Neural cell (in vitro differentiated cells): ENCODE measurements at regions not wholly inside any gene's neighbourhood (a gene's known extent, or its start where the extent isn't known, plus 50 kb on each side); places are given as distances from the start of the nearest gene placed in this dataset.

Experiments used
- H2AFZ ChIP-seq: fragments of 200-600, 300-800 bp; sonication (generic), shearing (Covaris generic); 2 replicates; pipeline ENCODE4 v1.6.0; 2014; ENCODE audit warnings: low read depth, mild to moderate bottlenecking, antibody characterized with exemption, low read length, moderate library complexity
- H3F3A ChIP-seq: fragments of 200-600 bp; shearing (Covaris generic); 2 replicates; pipeline ENCODE4 v1.6.1; 2016; ENCODE audit warnings: mild to moderate bottlenecking, moderate library complexity, mixed read lengths, antibody characterized with exemption, low read length; ENCODE audit not compliant: insufficient read depth, poor library complexity, severe bottlenecking
- H3K27ac ChIP-seq: fragments of 200-600, 300-800 bp; sonication (generic), shearing (Covaris generic); 2 replicates; pipeline ENCODE4 v1.5.1; 2014; ENCODE audit warnings: mild to moderate bottlenecking, low read length, moderate library complexity
- H3K27me3 ChIP-seq: fragments of 300-800, 200-600 bp; sonication (generic), shearing (Covaris generic); 2 replicates; pipeline ENCODE4 v1.6.0; 2014; ENCODE audit warnings: mild to moderate bottlenecking, low read depth, low read length, moderate library complexity; ENCODE audit not compliant: insufficient read depth
- H3K36me3 ChIP-seq: fragments of 300-800, 200-600 bp; sonication (generic), shearing (Covaris generic); 2 replicates; pipeline ENCODE4 v1.5.1; 2014; ENCODE audit warnings: mild to moderate bottlenecking, antibody characterized with exemption, low read length, moderate library complexity; ENCODE audit not compliant: insufficient read depth
- H3K4me2 ChIP-seq: fragments of 300-800, 200-600 bp; sonication (generic), shearing (Covaris generic); 2 replicates; pipeline ENCODE4 v1.6.0; 2014; ENCODE audit warnings: mild to moderate bottlenecking, low read length
- H3K4me3 ChIP-seq: fragments of 300-800, 200-600 bp; sonication (generic), shearing (Covaris generic); 2 replicates; pipeline ENCODE4 v1.5.1; 2014; ENCODE audit warnings: mild to moderate bottlenecking, low read length, moderate library complexity
- H3K79me2 ChIP-seq: fragments of 200-600 bp; shearing (Covaris generic); replicated peaks from 2 replicates; pipeline ENCODE4 v1.6.0; 2014; ENCODE audit warnings: mild to moderate bottlenecking, low read length, moderate library complexity; ENCODE audit not compliant: insufficient read depth
- H3K9ac ChIP-seq: fragments of 300-800, 200-600 bp; sonication (generic), shearing (Covaris generic); 2 replicates; pipeline ENCODE4 v1.6.1; 2016; ENCODE audit warnings: mild to moderate bottlenecking, low read length, mixed read lengths
- H3K9me2 ChIP-seq: fragments of 200-600 bp; shearing (Covaris generic); 2 replicates; pipeline ENCODE4 v1.6.1; 2016; ENCODE audit warnings: mild to moderate bottlenecking, low read length, mixed read lengths; ENCODE audit not compliant: insufficient read depth
- H3K9me3 ChIP-seq: fragments of 200-600, 300-800 bp; sonication (generic), shearing (Covaris generic); 2 replicates; pipeline ENCODE4 v1.6.1; 2016; ENCODE audit warnings: mild to moderate bottlenecking, mixed run types, low read length, moderate library complexity, mixed read lengths
- H4K20me1 ChIP-seq: fragments of 200-600 bp; shearing (Covaris generic); 2 replicates; pipeline ENCODE4 v1.6.1; 2016; ENCODE audit warnings: mild to moderate bottlenecking, mixed run types; ENCODE audit not compliant: insufficient read depth
- EP300 ChIP-seq: fragments of 450-650 bp; conservative IDR thresholded peaks from 2 replicates; pipeline ENCODE4 v1.6.1; 2014; ENCODE audit warnings: antibody characterized with exemption, mild to moderate bottlenecking, moderate library complexity; ENCODE audit not compliant: poor library complexity, severe bottlenecking
- EZH2 ChIP-seq: fragments of 200-600, 300-800 bp; shearing (Covaris generic), sonication (generic); IDR thresholded peaks from 2 replicates; pipeline ENCODE4 v1.6.1; 2014; ENCODE audit warnings: antibody characterized with exemption, low read length, borderline replicate concordance, mild to moderate bottlenecking; ENCODE audit not compliant: insufficient read depth, poor library complexity, severe bottlenecking
- MXI1 ChIP-seq: fragments of 450-650 bp; conservative IDR thresholded peaks from 2 replicates; pipeline ENCODE4 v1.6.1; 2014; ENCODE audit warnings: antibody characterized with exemption, mild to moderate bottlenecking; ENCODE audit not compliant: poor library complexity, severe bottlenecking
- POLR2AphosphoS5 ChIP-seq: IDR thresholded peaks from 2 replicates; pipeline ENCODE4 v1.6.1; 2012
- RAD21 ChIP-seq: fragments of 450-650 bp; conservative IDR thresholded peaks from 2 replicates; pipeline ENCODE4 v1.6.1; 2014; ENCODE audit warnings: antibody characterized with exemption, mild to moderate bottlenecking, moderate library complexity
- SMC3 ChIP-seq: fragments of 450-650 bp; conservative IDR thresholded peaks from 2 replicates; pipeline ENCODE4 v1.6.1; 2014; ENCODE audit warnings: antibody characterized with exemption, mild to moderate bottlenecking, moderate library complexity; ENCODE audit not compliant: poor library complexity
- TAF1 ChIP-seq: IDR thresholded peaks from 2 replicates; pipeline ENCODE4 v1.6.1; 2012; ENCODE audit warnings: low read depth
- small RNA-seq, 3 experiments: library from RNA; depleted of rRNA; stranded (forward); fragments of <200 nt; gene quantifications; one replicate each; pipeline ENCODE3, GENCODE V24; 2012
- TF ChIP-seq, protein P1 (sequence below): IDR thresholded peaks from 2 replicates; pipeline ENCODE4 v1.6.1; 2012; ENCODE audit warnings: borderline replicate concordance
- TF ChIP-seq, protein P2 (sequence below): fragments of 450-650 bp; IDR thresholded peaks from 2 replicates; pipeline ENCODE4 v1.5.1; 2014; ENCODE audit warnings: antibody characterized with exemption, mild to moderate bottlenecking, moderate library complexity; ENCODE audit not compliant: poor library complexity, severe bottlenecking

DNA sequence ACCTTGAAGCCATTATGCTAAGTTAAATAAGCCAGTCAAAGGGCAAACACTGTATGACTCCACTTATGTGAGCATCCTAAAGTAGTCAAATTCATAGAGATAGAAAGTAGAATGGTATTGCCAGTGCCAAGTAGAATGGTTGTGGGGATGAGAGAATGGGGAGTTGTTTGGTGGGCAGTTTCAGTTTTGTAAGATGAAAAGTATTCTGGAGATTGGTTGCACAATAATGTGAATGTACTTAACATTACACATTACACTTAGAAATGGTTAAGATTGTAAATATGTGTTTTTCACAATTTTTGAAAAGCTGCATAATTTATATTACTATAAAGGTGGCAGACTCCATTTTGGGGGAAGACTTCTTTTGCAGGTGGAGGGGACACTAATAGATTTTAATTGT is 51.3 kb upstream of the CARMIL1 start:
- Histone ChIP-seq H3K27ac (no peak overlapping the region), H3K36me3 (no peaks in the 10 kb centered on the region), H3F3A (no peaks in the 10 kb centered on the region), H3K27me3 (no peaks in the 10 kb centered on the region), H3K79me2 (no peaks in the 10 kb centered on the region), H3K9ac (no peak overlapping the region), H3K4me3 (no peak overlapping the region), H4K20me1 (no peaks in the 10 kb centered on the region), H3K9me2 (no peaks in the 10 kb centered on the region), H3K9me3 (no peaks in the 10 kb centered on the region), H3K4me2 (no peak overlapping the region), H2AFZ (no peak overlapping the region)
- TF ChIP-seq EZH2 (no peak), SMC3 (no peak), MXI1 (no peak), RAD21 (no peak), TAF1 (no peak), POLR2AphosphoS5 (no peak), EP300 (no peak)
- TF ChIP-seq, protein P1, sequence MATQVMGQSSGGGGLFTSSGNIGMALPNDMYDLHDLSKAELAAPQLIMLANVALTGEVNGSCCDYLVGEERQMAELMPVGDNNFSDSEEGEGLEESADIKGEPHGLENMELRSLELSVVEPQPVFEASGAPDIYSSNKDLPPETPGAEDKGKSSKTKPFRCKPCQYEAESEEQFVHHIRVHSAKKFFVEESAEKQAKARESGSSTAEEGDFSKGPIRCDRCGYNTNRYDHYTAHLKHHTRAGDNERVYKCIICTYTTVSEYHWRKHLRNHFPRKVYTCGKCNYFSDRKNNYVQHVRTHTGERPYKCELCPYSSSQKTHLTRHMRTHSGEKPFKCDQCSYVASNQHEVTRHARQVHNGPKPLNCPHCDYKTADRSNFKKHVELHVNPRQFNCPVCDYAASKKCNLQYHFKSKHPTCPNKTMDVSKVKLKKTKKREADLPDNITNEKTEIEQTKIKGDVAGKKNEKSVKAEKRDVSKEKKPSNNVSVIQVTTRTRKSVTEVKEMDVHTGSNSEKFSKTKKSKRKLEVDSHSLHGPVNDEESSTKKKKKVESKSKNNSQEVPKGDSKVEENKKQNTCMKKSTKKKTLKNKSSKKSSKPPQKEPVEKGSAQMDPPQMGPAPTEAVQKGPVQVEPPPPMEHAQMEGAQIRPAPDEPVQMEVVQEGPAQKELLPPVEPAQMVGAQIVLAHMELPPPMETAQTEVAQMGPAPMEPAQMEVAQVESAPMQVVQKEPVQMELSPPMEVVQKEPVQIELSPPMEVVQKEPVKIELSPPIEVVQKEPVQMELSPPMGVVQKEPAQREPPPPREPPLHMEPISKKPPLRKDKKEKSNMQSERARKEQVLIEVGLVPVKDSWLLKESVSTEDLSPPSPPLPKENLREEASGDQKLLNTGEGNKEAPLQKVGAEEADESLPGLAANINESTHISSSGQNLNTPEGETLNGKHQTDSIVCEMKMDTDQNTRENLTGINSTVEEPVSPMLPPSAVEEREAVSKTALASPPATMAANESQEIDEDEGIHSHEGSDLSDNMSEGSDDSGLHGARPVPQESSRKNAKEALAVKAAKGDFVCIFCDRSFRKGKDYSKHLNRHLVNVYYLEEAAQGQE = no peak
- TF ChIP-seq, protein P2, sequence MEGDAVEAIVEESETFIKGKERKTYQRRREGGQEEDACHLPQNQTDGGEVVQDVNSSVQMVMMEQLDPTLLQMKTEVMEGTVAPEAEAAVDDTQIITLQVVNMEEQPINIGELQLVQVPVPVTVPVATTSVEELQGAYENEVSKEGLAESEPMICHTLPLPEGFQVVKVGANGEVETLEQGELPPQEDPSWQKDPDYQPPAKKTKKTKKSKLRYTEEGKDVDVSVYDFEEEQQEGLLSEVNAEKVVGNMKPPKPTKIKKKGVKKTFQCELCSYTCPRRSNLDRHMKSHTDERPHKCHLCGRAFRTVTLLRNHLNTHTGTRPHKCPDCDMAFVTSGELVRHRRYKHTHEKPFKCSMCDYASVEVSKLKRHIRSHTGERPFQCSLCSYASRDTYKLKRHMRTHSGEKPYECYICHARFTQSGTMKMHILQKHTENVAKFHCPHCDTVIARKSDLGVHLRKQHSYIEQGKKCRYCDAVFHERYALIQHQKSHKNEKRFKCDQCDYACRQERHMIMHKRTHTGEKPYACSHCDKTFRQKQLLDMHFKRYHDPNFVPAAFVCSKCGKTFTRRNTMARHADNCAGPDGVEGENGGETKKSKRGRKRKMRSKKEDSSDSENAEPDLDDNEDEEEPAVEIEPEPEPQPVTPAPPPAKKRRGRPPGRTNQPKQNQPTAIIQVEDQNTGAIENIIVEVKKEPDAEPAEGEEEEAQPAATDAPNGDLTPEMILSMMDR = no peak

Small RNA genes in the stretch of these regions (small RNA-seq; reads per million reads assigned to genes)
- 0 reads per million in 3 experiments for gene RN7SL334P
